Fibroblast of lung (primary cell): ENCODE measurements at regions not wholly inside any gene's neighbourhood (a gene's known extent, or its start where the extent isn't known, plus 50 kb on each side); places are given as distances from the start of the nearest gene placed in this dataset.
"Not testable (repeated sequence)": the region's sequence is repeated elsewhere in the genome, so short reads cannot be mapped to it uniquely, and the experiment has no call there.

Experiments
- DNase-seq, 2 donors: peaks; one replicate each; pipeline versions ENCODE4 v3.0.0 to v3.0.0-alpha.2; 2010; ENCODE audit warnings: low read depth in 2 of 2
- H2AFZ ChIP-seq: 2 replicates; pipeline ENCODE4 v1.5.1; 2012; ENCODE audit warnings: low read length, control low read depth, inconsistent platforms
- H3K27ac ChIP-seq: 2 replicates; pipeline ENCODE4 v1.5.1; 2011; ENCODE audit warnings: low read length, control low read depth; ENCODE audit not compliant: insufficient read depth
- H3K27me3 ChIP-seq: 2 replicates; pipeline ENCODE4 v1.5.1; 2011; ENCODE audit warnings: mild to moderate bottlenecking, low read length; ENCODE audit not compliant: control insufficient read depth, insufficient read depth
- H3K36me3 ChIP-seq: 2 replicates; pipeline ENCODE4 v1.5.1; 2011; ENCODE audit warnings: low read length; ENCODE audit not compliant: control insufficient read depth, insufficient read depth
- H3K4me1 ChIP-seq: 2 replicates; pipeline ENCODE4 v1.5.1; 2011; ENCODE audit warnings: low read length; ENCODE audit not compliant: control insufficient read depth, insufficient read depth; ENCODE audit errors: extremely low read depth
- H3K4me2 ChIP-seq: 2 replicates; pipeline ENCODE4 v1.5.1; 2011; ENCODE audit warnings: low read length, control low read depth; ENCODE audit not compliant: insufficient read depth; ENCODE audit errors: extremely low read depth
- H3K4me3 ChIP-seq, 4 experiments: fragments of 200-600 bp in 1 of 4; sonication (generic) in 1 of 4; replicated peaks in 1 of 4; 2 replicates each; pipeline ENCODE4 v1.5.1; 2011 to 2016; ENCODE audit warnings: low read length in 4 of 4, low read depth in 3 of 4, mild to moderate bottlenecking in 3 of 4, control low read depth in 2 of 4, inconsistent platforms in 1 of 4, mixed read lengths in 1 of 4; ENCODE audit not compliant: insufficient read depth in 1 of 4; ENCODE audit errors: control extremely low read depth in 1 of 4
- H3K79me2 ChIP-seq: 2 replicates; pipeline ENCODE4 v1.5.1; 2012; ENCODE audit warnings: mild to moderate bottlenecking, low read length, inconsistent platforms; ENCODE audit not compliant: control insufficient read depth, insufficient read depth
- H3K9ac ChIP-seq: 2 replicates; pipeline ENCODE4 v1.5.1; 2011; ENCODE audit warnings: mild to moderate bottlenecking, low read length, control low read depth; ENCODE audit not compliant: insufficient read depth
- H3K9me3 ChIP-seq: 2 replicates; pipeline ENCODE4 v1.5.1; 2012; ENCODE audit warnings: low read depth, low read length; ENCODE audit not compliant: control insufficient read depth, insufficient read depth
- H4K20me1 ChIP-seq: 2 replicates; pipeline ENCODE4 v1.5.1; 2011; ENCODE audit warnings: low read length; ENCODE audit not compliant: control insufficient read depth, insufficient read depth; ENCODE audit errors: extremely low read depth
- EZH2 ChIP-seq: IDR thresholded peaks from 2 replicates; pipeline ENCODE4 v1.5.1; 2012; ENCODE audit warnings: low read length, control low read depth, mild to moderate bottlenecking; ENCODE audit errors: missing control alignments
- TF ChIP-seq, protein P1 (sequence below), 2 donors: IDR thresholded peaks in 1 of 2; conservative IDR thresholded peaks in 1 of 2; 1 replicate in 1 of 2; 2 replicates in 1 of 2; pipeline ENCODE4 v1.5.1; 2011 to 2012; ENCODE audit warnings: low read length in 2 of 2, control low read depth in 1 of 2, inconsistent platforms in 1 of 2, low read depth in 1 of 2, mild to moderate bottlenecking in 1 of 2

DNA sequence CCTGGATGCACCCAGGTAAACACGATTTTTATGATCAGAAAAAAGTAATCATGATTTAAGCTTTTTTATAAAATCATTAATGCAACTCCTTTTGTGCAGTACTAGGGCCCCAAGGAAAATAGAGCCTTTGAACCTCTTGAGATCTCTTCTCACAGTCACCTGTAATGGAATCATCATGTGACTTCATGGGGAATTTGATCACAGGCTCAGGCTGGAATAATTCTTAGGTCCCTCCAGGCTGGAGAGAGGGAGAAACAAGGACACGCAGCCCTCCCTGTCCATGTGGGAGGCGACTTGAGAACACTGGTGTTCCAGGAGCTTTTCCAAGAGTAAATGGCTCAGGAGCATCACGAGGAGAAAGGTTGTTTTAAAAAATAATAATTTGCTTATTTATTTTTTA, 156.1 kb downstream of the NUFIP1 start:
- Histone ChIP-seq H3K4me1 (no peaks in the 10 kb centered on the region), H3K9ac (no peak overlapping the region), H3K9me3 (no peaks in the 10 kb centered on the region), H4K20me1 (no peaks in the 10 kb centered on the region), H3K27ac (no peak overlapping the region), H3K27me3 (no peaks in the 10 kb centered on the region), H3K79me2 (no peaks in the 10 kb centered on the region), H2AFZ (no peak overlapping the region), H3K36me3 (no peaks in the 10 kb centered on the region), H3K4me3 (no peak overlapping the region), H3K4me2 (no peak overlapping the region)
- no peak for DNase-seq
- TF ChIP-seq EZH2 = no peak
- TF ChIP-seq, protein P1, sequence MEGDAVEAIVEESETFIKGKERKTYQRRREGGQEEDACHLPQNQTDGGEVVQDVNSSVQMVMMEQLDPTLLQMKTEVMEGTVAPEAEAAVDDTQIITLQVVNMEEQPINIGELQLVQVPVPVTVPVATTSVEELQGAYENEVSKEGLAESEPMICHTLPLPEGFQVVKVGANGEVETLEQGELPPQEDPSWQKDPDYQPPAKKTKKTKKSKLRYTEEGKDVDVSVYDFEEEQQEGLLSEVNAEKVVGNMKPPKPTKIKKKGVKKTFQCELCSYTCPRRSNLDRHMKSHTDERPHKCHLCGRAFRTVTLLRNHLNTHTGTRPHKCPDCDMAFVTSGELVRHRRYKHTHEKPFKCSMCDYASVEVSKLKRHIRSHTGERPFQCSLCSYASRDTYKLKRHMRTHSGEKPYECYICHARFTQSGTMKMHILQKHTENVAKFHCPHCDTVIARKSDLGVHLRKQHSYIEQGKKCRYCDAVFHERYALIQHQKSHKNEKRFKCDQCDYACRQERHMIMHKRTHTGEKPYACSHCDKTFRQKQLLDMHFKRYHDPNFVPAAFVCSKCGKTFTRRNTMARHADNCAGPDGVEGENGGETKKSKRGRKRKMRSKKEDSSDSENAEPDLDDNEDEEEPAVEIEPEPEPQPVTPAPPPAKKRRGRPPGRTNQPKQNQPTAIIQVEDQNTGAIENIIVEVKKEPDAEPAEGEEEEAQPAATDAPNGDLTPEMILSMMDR (conservative IDR thresholded peaks at IDR 0.05 in 1 of 2, IDR thresholded peaks at IDR 0.05 in 1 of 2; ENCODE audit: low read depth in 1 of 2, low read length in 2 of 2) = no peak

DNA sequence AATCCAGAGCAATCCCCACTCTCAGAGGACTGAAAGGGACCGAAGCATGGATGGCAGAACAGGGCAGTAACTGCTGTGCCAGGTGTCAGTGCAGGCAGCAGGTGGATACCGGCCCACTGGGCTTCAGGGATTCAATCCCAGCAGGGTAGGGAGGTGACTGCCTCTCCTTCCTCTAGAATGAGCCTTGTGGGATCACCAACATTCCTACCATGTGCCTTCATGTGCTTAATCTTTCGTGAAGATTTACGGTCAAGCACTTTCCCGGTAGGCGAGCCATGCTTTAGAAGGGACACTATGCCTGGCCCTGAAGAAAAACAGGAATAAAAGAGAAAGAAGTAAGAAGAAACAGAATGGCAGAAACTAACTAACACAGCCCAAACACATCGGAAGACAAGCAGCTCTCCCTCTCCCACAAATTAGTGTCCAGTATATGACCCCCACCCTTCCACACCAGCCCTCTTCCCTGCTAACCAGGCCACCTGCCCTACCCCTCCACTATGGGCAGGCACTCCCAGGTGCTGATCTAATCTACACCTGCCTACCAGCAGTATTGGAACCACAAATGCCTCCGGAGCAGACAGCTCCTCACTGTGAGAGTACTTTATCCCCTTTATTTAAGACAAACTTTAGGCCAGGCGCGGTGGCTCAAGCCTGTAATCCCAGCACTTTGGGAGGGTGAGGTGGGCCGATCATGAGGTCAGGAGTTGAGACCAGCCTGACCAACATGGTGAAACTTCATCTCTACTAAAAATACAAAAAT, 162.5 kb downstream of the NUFIP1 start:
- Histone ChIP-seq H3K4me1 (no peaks in the 10 kb centered on the region), H3K4me3 (no peak overlapping the region), H4K20me1 (no peaks in the 10 kb centered on the region), H3K9ac (no peak overlapping the region), H3K27ac (no peak overlapping the region), H3K4me2 (no peak overlapping the region), H3K36me3 (no peaks in the 10 kb centered on the region), H3K27me3 (no peaks in the 10 kb centered on the region), H3K79me2 (no peaks in the 10 kb centered on the region), H3K9me3 (no peaks in the 10 kb centered on the region), H2AFZ (no peak overlapping the region)
- TF ChIP-seq EZH2 = no peak
- TF ChIP-seq, protein P1 (conservative IDR thresholded peaks at IDR 0.05 in 1 of 2, IDR thresholded peaks at IDR 0.05 in 1 of 2; ENCODE audit: low read depth in 1 of 2, low read length in 2 of 2) = no peak
- DNase-seq = no peak

DNA sequence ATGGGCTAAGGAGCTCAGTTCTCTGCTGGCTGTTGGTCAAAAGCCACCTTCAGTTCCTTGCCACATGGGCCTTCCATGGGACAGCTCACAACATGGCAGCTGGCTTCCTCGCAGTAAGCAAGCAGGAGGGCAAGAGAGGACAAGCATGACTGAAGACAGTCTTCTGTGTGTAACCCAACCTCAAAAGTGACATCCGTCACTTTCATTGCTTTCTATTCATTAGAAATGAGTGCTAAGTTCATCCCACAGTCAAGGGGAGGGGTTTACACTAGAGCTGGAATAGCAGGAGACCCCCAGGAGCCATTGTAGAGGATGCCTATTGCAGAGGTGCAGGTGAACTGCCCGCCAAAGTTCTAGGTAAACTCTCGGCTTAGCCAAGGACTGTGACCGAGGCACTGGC, 163.3 kb downstream of the NUFIP1 start:
- Histone ChIP-seq H4K20me1 (no peaks in the 10 kb centered on the region), H3K79me2 (no peaks in the 10 kb centered on the region), H3K36me3 (no peaks in the 10 kb centered on the region), H3K4me2 (no peak overlapping the region), H3K9ac (no peak overlapping the region), H3K9me3 (no peaks in the 10 kb centered on the region), H3K27ac (no peak overlapping the region), H3K27me3 (no peaks in the 10 kb centered on the region), H2AFZ (no peak overlapping the region), H3K4me1 (no peaks in the 10 kb centered on the region), H3K4me3 (no peak overlapping the region)
- no peak for TF ChIP-seq EZH2
- TF ChIP-seq, protein P1 (conservative IDR thresholded peaks at IDR 0.05 in 1 of 2, IDR thresholded peaks at IDR 0.05 in 1 of 2; ENCODE audit: low read depth in 1 of 2, low read length in 2 of 2) = no peak
- no peak for DNase-seq

DNA sequence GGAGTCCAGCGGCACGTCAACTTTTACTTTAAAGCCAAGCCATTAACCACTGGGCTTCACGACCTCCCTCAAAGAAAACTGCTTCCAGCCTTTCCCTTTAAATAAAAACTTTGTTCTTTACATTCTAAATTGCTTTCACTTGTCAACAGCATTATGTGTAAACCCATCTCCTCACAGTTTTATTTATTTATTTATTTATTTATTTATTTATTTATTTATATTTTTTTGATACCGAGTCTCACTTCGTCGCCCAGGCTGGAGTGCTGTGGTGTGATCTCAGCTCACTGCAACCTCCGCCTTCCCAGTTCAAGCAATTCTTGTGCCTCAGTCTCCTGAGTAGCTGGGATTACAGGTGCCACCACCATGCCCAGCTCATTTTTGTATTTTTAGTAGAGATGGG, 165.7 kb downstream of the NUFIP1 start:
- not testable (repeated sequence) for H3K36me3 ChIP-seq, DNase-seq, H3K27ac ChIP-seq, H3K4me1 ChIP-seq, H3K27me3 ChIP-seq, H3K9me3 ChIP-seq, H3K4me2 ChIP-seq, H2AFZ ChIP-seq, H3K4me3 ChIP-seq, H3K79me2 ChIP-seq, H3K9ac ChIP-seq, H4K20me1 ChIP-seq
